ENCODE measurements at regions not wholly inside any gene's neighbourhood (a gene's known extent, or its start where the extent isn't known, plus 50 kb on each side); places are given as distances from the start of the nearest gene placed in this dataset.

DNA sequence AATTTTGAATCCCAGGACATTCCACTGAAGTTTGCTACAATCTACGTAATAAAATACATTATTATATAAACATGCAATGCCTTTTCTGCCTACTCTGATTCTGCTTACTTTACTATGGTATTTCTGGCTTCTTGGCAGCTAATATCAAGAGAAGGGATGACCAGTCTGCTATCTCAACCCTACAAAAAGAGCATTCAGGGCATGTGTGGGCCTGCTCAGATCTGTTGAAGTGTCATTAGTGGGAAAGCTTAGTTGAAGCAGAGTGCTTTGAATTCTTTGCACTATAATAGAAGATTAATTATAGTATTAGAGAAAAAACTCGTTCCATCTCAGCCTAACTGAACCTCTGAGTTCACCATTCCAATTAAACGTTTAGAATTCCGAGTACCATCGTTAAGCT is 339.5 kb upstream of the ISL1 start:
- H3K4me1 ChIP-seq (ENCODE audit: insufficient read depth, low read length, poor library complexity, severe bottlenecking) = no peaks in the 10 kb centered on the region
- H4K20me1 ChIP-seq (ENCODE audit: insufficient read depth, low read length, poor library complexity, severe bottlenecking) = no peaks in the 10 kb centered on the region
- TF ChIP-seq, protein P1, sequence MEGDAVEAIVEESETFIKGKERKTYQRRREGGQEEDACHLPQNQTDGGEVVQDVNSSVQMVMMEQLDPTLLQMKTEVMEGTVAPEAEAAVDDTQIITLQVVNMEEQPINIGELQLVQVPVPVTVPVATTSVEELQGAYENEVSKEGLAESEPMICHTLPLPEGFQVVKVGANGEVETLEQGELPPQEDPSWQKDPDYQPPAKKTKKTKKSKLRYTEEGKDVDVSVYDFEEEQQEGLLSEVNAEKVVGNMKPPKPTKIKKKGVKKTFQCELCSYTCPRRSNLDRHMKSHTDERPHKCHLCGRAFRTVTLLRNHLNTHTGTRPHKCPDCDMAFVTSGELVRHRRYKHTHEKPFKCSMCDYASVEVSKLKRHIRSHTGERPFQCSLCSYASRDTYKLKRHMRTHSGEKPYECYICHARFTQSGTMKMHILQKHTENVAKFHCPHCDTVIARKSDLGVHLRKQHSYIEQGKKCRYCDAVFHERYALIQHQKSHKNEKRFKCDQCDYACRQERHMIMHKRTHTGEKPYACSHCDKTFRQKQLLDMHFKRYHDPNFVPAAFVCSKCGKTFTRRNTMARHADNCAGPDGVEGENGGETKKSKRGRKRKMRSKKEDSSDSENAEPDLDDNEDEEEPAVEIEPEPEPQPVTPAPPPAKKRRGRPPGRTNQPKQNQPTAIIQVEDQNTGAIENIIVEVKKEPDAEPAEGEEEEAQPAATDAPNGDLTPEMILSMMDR (conservative IDR thresholded peaks at IDR 0.05; ENCODE audit: low read length) = no peak
- no peak for TF ChIP-seq EZH2phosphoT487 (IDR thresholded peaks at IDR 0.05; ENCODE audit: borderline replicate concordance)
- no peaks in the 10 kb centered on the region for H3K27me3 ChIP-seq (ENCODE audit: insufficient read depth, low read length, poor library complexity, severe bottlenecking)
- H3K36me3 ChIP-seq (ENCODE audit: insufficient read depth, low read length) = no peaks in the 10 kb centered on the region
- no peak overlapping the region for H3K9ac ChIP-seq (ENCODE audit: low read depth, low read length, poor library complexity, severe bottlenecking)
- H3K4me3 ChIP-seq (ENCODE audit: low read length, poor library complexity, severe bottlenecking) = no peak overlapping the region
- H3K9me2 ChIP-seq (replicated peaks; ENCODE audit: low read depth, low read length) = no peaks in the 10 kb centered on the region
- no peak overlapping the region for H3K4me2 ChIP-seq (ENCODE audit: low read depth, low read length, poor library complexity, severe bottlenecking)
- H2AFZ ChIP-seq (ENCODE audit: low read length) = no peak overlapping the region
- no peaks in the 10 kb centered on the region for H3K9me3 ChIP-seq (ENCODE audit: insufficient read depth, low read depth, low read length)
- H3F3A ChIP-seq (ENCODE audit: low read depth) = no peaks in the 10 kb centered on the region
- no peaks in the 10 kb centered on the region for H3K79me2 ChIP-seq (ENCODE audit: insufficient read depth, low read length)

DNA sequence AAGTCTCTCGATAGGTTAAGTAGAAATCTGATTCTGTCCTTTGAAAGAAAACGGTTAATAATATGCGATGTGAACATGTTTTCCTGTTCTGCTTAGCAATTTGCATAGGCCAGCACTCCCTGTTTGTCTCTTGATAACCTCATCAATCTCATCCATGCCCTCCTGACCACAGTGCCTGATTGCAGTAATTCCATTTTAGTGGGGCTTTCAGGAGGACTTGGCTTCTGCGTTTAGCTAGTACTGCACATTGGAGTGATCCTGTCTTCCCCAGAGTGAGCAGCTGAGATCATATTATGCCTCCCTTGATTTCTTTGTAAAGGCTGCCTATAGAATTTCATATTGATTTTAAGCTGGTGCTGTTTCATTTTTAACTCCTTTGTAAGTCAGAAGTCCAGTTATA is 335.9 kb upstream of the ISL1 start:
- H3K36me3 ChIP-seq (ENCODE audit: insufficient read depth, low read length) = no peaks in the 10 kb centered on the region
- H3K79me2 ChIP-seq (ENCODE audit: insufficient read depth, low read length) = no peaks in the 10 kb centered on the region
- H3K9me3 ChIP-seq (ENCODE audit: insufficient read depth, low read depth, low read length) = no peaks in the 10 kb centered on the region
- no peaks in the 10 kb centered on the region for H4K20me1 ChIP-seq (ENCODE audit: insufficient read depth, low read length, poor library complexity, severe bottlenecking)
- no peak overlapping the region for H3K9ac ChIP-seq (ENCODE audit: low read depth, low read length, poor library complexity, severe bottlenecking)
- no peak for TF ChIP-seq EZH2phosphoT487 (IDR thresholded peaks at IDR 0.05; ENCODE audit: borderline replicate concordance)
- TF ChIP-seq, protein P1 (conservative IDR thresholded peaks at IDR 0.05; ENCODE audit: low read length) = no peak
- H3F3A ChIP-seq (ENCODE audit: low read depth) = no peaks in the 10 kb centered on the region
- H3K4me1 ChIP-seq (ENCODE audit: insufficient read depth, low read length, poor library complexity, severe bottlenecking) = no peaks in the 10 kb centered on the region
- H3K4me3 ChIP-seq (ENCODE audit: low read length, poor library complexity, severe bottlenecking) = no peak overlapping the region
- H3K4me2 ChIP-seq (ENCODE audit: low read depth, low read length, poor library complexity, severe bottlenecking) = no peak overlapping the region
- H3K9me2 ChIP-seq (replicated peaks; ENCODE audit: low read depth, low read length) = no peaks in the 10 kb centered on the region
- H2AFZ ChIP-seq (ENCODE audit: low read length) = no peak overlapping the region
- H3K27me3 ChIP-seq (ENCODE audit: insufficient read depth, low read length, poor library complexity, severe bottlenecking) = no peaks in the 10 kb centered on the region

DNA sequence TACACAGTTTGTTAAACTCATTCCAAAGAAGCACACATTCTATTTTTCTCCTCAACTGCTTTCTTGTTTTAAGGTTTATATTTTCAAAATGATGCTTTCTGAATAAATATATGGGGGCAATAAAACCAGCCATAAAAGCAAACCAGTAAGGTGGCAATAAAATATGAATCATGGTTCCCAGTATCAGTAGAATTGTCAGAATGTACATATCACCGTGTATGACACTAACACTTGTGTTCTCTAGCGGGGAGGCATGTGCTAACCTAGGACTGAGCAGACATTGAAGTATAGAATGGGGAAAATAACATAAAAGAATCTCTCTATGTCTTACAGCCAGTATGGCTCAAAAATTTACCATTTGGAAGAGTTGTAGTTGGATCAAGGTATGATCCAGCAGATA is 329.9 kb upstream of the ISL1 start:
- no peak overlapping the region for H3K9ac ChIP-seq (ENCODE audit: low read depth, low read length, poor library complexity, severe bottlenecking)
- H2AFZ ChIP-seq (ENCODE audit: low read length) = no peak overlapping the region
- no peaks in the 10 kb centered on the region for H3K4me1 ChIP-seq (ENCODE audit: insufficient read depth, low read length, poor library complexity, severe bottlenecking)
- TF ChIP-seq, protein P1 (conservative IDR thresholded peaks at IDR 0.05; ENCODE audit: low read length) = no peak
- TF ChIP-seq EZH2phosphoT487 (IDR thresholded peaks at IDR 0.05; ENCODE audit: borderline replicate concordance) = no peak
- H3K9me2 ChIP-seq (replicated peaks; ENCODE audit: low read depth, low read length) = no peaks in the 10 kb centered on the region
- H3K79me2 ChIP-seq (ENCODE audit: insufficient read depth, low read length) = no peaks in the 10 kb centered on the region
- H3K4me3 ChIP-seq (ENCODE audit: low read length, poor library complexity, severe bottlenecking) = no peak overlapping the region
- H3K27me3 ChIP-seq (ENCODE audit: insufficient read depth, low read length, poor library complexity, severe bottlenecking) = no peaks in the 10 kb centered on the region
- no peaks in the 10 kb centered on the region for H3K36me3 ChIP-seq (ENCODE audit: insufficient read depth, low read length)
- H3K9me3 ChIP-seq (ENCODE audit: insufficient read depth, low read depth, low read length) = no peaks in the 10 kb centered on the region
- H4K20me1 ChIP-seq (ENCODE audit: insufficient read depth, low read length, poor library complexity, severe bottlenecking) = no peaks in the 10 kb centered on the region
- H3F3A ChIP-seq (ENCODE audit: low read depth) = no peaks in the 10 kb centered on the region
- no peak overlapping the region for H3K4me2 ChIP-seq (ENCODE audit: low read depth, low read length, poor library complexity, severe bottlenecking)
